Neuronal stem cell (in vitro differentiated cells): ENCODE measurements at regions not wholly inside any gene's neighbourhood (a gene's known extent, or its start where the extent isn't known, plus 50 kb on each side); places are given as distances from the start of the nearest gene placed in this dataset.

ENCODE experiments used
- DNase-seq: peaks from one replicate; pipeline ENCODE4 v3.0.0-alpha.2; 2013; ENCODE audit warnings: low spot score
- H2AFZ ChIP-seq: one replicate; pipeline ENCODE4 v1.6.1; 2013; ENCODE audit warnings: mild to moderate bottlenecking, low read length, inconsistent platforms
- H2AK5ac ChIP-seq: 2 replicates; pipeline ENCODE4 v1.6.1; 2013; ENCODE audit warnings: low read depth, mild to moderate bottlenecking, inconsistent platforms, low read length, moderate library complexity, mixed read lengths
- H2BK120ac ChIP-seq: 2 replicates; pipeline ENCODE4 v1.6.1; 2013; ENCODE audit warnings: low read depth, mild to moderate bottlenecking, inconsistent platforms, low read length, moderate library complexity, mixed read lengths
- H2BK12ac ChIP-seq: one replicate; pipeline ENCODE4 v1.6.1; 2013; ENCODE audit warnings: low read length, inconsistent platforms
- H2BK15ac ChIP-seq: 2 replicates; pipeline ENCODE4 v1.6.1; 2013; ENCODE audit warnings: mild to moderate bottlenecking, low read length, inconsistent platforms, mixed read lengths
- H2BK5ac ChIP-seq: one replicate; pipeline ENCODE4 v1.6.1; 2013; ENCODE audit warnings: inconsistent platforms, mild to moderate bottlenecking, low read length, moderate library complexity
- H3K14ac ChIP-seq: one replicate; pipeline ENCODE4 v1.6.1; 2013; ENCODE audit warnings: low read length, inconsistent platforms
- H3K18ac ChIP-seq: 2 replicates; pipeline ENCODE4 v1.6.1; 2013; ENCODE audit warnings: low read length, inconsistent platforms
- H3K23ac ChIP-seq: 2 replicates; pipeline ENCODE4 v1.6.1; 2013; ENCODE audit warnings: low read depth, mild to moderate bottlenecking, mixed read lengths, low read length, inconsistent platforms; ENCODE audit not compliant: poor library complexity
- H3K27ac ChIP-seq: replicated peaks from 3 replicates; pipeline ENCODE4 v1.5.1; 2013; ENCODE audit warnings: low read length, inconsistent platforms
- H3K27me3 ChIP-seq, 3 experiments: 2 replicates each; pipeline ENCODE4 v1.6.1; 2013; ENCODE audit warnings: low read length in 3 of 3, mild to moderate bottlenecking in 2 of 3, inconsistent platforms in 1 of 3, low read depth in 1 of 3, mixed read lengths in 1 of 3, moderate library complexity in 1 of 3; ENCODE audit not compliant: control insufficient read depth in 3 of 3, insufficient read depth in 3 of 3
- H3K36me3 ChIP-seq, 2 donors: replicated peaks in 1 of 2; 2 replicates each; pipeline ENCODE4 v1.6.1; 2013; ENCODE audit warnings: low read length in 2 of 2; ENCODE audit not compliant: control insufficient read depth in 2 of 2, insufficient read depth in 2 of 2
- H3K4ac ChIP-seq: 2 replicates; pipeline ENCODE4 v1.6.1; 2013; ENCODE audit warnings: inconsistent platforms, mild to moderate bottlenecking, low read length, moderate library complexity
- H3K4me1 ChIP-seq, 2 donors: 1 replicate in 1 of 2; 2 replicates in 1 of 2; pipeline ENCODE4 v1.6.1; 2013; ENCODE audit warnings: low read length in 2 of 2, low read depth in 1 of 2; ENCODE audit not compliant: control insufficient read depth in 2 of 2, insufficient read depth in 1 of 2
- H3K4me2 ChIP-seq: one replicate; pipeline ENCODE4 v1.6.1; 2013; ENCODE audit warnings: mild to moderate bottlenecking, low read length, inconsistent platforms; ENCODE audit not compliant: insufficient read depth, poor library complexity, severe bottlenecking
- H3K4me3 ChIP-seq, 2 donors: 2 replicates each; pipeline ENCODE4 v1.5.1; 2013; ENCODE audit warnings: low read length in 2 of 2, mild to moderate bottlenecking in 2 of 2, inconsistent platforms in 1 of 2, moderate library complexity in 1 of 2
- H3K79me1 ChIP-seq: one replicate; pipeline ENCODE4 v1.6.1; 2013; ENCODE audit warnings: low read depth, mild to moderate bottlenecking, inconsistent platforms, low read length, moderate library complexity
- H3K9ac ChIP-seq: one replicate; pipeline ENCODE4 v1.6.1; 2013; ENCODE audit warnings: mild to moderate bottlenecking, low read depth, low read length, inconsistent platforms; ENCODE audit not compliant: poor library complexity
- H3K9me3 ChIP-seq, 2 donors: replicated peaks in 1 of 2; 2 replicates each; pipeline versions ENCODE3 to v1.6.1; 2013; ENCODE audit warnings: low read length in 2 of 2, mild to moderate bottlenecking in 2 of 2, inconsistent platforms in 1 of 2, low read depth in 1 of 2, mixed read lengths in 1 of 2, moderate library complexity in 1 of 2; ENCODE audit not compliant: control insufficient read depth in 2 of 2, insufficient read depth in 1 of 2
- H4K8ac ChIP-seq: one replicate; pipeline ENCODE4 v1.6.1; 2013; ENCODE audit warnings: low read depth, mild to moderate bottlenecking, inconsistent platforms, low read length, moderate library complexity
- H4K91ac ChIP-seq: one replicate; pipeline ENCODE4 v1.6.1; 2013; ENCODE audit warnings: low read length, low read depth, mild to moderate bottlenecking, inconsistent platforms; ENCODE audit not compliant: poor library complexity
- WGBS, 2 donors: extraction: QIAGEN DNeasy Blood & Tissue Kit; methylation state at CpG; one replicate each; pipeline ENCODE4 v1.1.7; 2013; ENCODE audit warnings: missing lambda C conversion rate in 2 of 2, mixed read lengths in 1 of 2; ENCODE audit not compliant: insufficient read length in 2 of 2, insufficient replicate concordance in 1 of 2; ENCODE audit errors: extremely low coverage in 2 of 2; 5-methylcytosine and 5-hydroxymethylcytosine counted together

DNA sequence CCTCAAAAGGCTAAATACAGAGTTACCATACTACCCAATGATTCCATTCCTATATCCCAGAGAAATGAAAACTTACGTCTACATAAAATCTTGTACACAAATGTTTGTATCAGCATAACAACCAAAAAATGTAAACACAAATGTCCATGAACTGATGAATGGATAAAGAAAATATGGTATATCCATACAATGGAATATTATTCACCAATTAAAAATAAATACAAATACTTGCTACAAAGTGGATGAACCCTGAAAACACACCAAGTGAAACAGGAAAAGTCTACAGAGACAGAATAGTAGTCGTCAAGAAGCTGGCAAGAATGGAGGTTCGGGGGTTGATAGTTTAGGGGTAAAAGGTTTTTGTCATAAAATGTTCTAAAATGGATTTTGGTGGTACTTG is 54.0 kb upstream of the ANKRD28 start:
- no peak for DNase-seq
- Histone ChIP-seq H2AK5ac (no peak overlapping the region), H3K27ac (no peak overlapping the region), H3K27me3 (no peaks in the 10 kb centered on the region), H4K8ac (no peak overlapping the region), H2BK120ac (no peak overlapping the region), H2BK12ac (no peak overlapping the region), H2BK5ac (no peak overlapping the region), H3K79me1 (no peaks in the 10 kb centered on the region), H3K4me2 (no peak overlapping the region), H2BK15ac (no peak overlapping the region), H3K9ac (no peak overlapping the region), H2AFZ (no peak overlapping the region), H3K14ac (no peak overlapping the region), H3K23ac (no peak overlapping the region), H3K18ac (no peak overlapping the region), H3K4me3 (no peak overlapping the region), H3K4me1 (peaks cover 0 to 3% of the 10 kb centered on the region in 2 donors), H4K91ac (no peak overlapping the region), H3K4ac (no peak overlapping the region), H3K9me3 (peaks cover 3 to 5% of the 10 kb centered on the region in 2 donors), H3K36me3 (peaks cover 2 to 12% of the 10 kb centered on the region in 2 donors)
- WGBS, 2 donors, result 100% methylated on average over 1 of the region's 3 CpGs; no CpG with 5 or more reads in 1 of the 2 donors

- H3K27ac ChIP-seq, result peak overlapping the region; percentile 86
- peak overlapping the region; percentile 86 to 99 for H3K4me3 ChIP-seq
- peak; percentile 30 for DNase-seq
Measured at GRCh38 chr3:15858547-15859506, 61.0 kb upstream of the ANKRD28 start.

DNA sequence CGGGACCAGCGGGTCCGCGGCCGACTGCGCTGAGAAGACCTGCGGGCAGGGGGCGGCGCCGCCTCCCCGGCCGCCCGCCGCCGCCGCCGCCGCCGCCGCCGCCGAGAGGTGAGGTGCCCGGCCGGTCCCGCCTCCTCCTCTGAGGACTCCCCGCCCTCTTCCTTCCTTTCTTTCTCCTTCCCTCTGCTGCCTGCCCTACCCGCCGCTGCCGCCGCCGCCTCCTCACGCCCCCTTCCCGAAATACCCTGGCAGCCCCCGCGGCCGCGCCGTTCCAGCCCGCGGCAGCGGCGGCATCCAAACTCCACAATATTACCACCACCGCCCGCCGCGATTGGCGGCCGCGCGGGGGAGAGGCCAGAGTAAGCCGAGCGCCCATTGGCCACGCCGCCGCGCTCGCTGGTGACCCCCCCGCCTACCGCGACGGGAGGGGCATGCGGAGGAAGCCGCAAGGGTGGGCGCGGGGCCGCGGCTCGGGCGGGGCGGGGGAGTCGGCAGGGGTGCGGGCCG is 61.8 kb upstream of the ANKRD28 start:
- Histone ChIP-seq H4K91ac (no peak overlapping the region), H3K9ac (peak overlapping the region; percentile 92), H3K79me1 (peaks cover 3% of the 10 kb centered on the region), H3K23ac (peak overlapping the region; percentile 96), H3K14ac (no peak overlapping the region), H2BK5ac (peak overlapping the region; percentile 66), H3K27me3 (no peaks in the 10 kb centered on the region), H2BK12ac (no peak overlapping the region), H3K4me3 (peak overlapping the region; percentile 86 to 99), H3K27ac (peak overlapping the region; percentile 86), H3K18ac (peak overlapping the region; percentile 92), H2AFZ (peak overlapping the region; percentile 97), H3K4me2 (peak overlapping the region; percentile 81), H3K4ac (no peak overlapping the region), H4K8ac (no peak overlapping the region), H3K4me1 (peaks cover 2% of the 10 kb centered on the region in 2 donors), H2BK15ac (no peak overlapping the region), H3K9me3 (no peaks in the 10 kb centered on the region), H2AK5ac (no peak overlapping the region), H3K36me3 (peaks cover 0 to 5% of the 10 kb centered on the region in 2 donors), H2BK120ac (peak overlapping the region; percentile 47)
- peak; percentile 84 for DNase-seq
- WGBS, 2 donors, result no CpG with 5 or more reads among the region's 73 CpGs

More at GRCh38 chr3:15858547-15859506, 61.0 kb upstream of the ANKRD28 start:
- H3K4me2 ChIP-seq, result peak overlapping the region; percentile 77
- peak overlapping the region; percentile 96 for H3K23ac ChIP-seq
- H2BK12ac ChIP-seq, result no peak overlapping the region
- H2BK15ac ChIP-seq, result no peak overlapping the region
- H3K9me3 ChIP-seq, result no peaks in the 10 kb centered on the region
- no peak overlapping the region for H4K8ac ChIP-seq
- H3K4me1 ChIP-seq, result peaks cover 2% of the 10 kb centered on the region in 2 donors
- peak overlapping the region; percentile 97 for H2AFZ ChIP-seq
- H2AK5ac ChIP-seq, result no peak overlapping the region
- H4K91ac ChIP-seq, result no peak overlapping the region
- H3K79me1 ChIP-seq, result peaks cover 3% of the 10 kb centered on the region
- H2BK5ac ChIP-seq, result peak overlapping the region; percentile 66
- peak overlapping the region; percentile 90 for H3K18ac ChIP-seq
- peak overlapping the region; percentile 92 for H3K9ac ChIP-seq
- H3K36me3 ChIP-seq, result peaks cover 0 to 5% of the 10 kb centered on the region in 2 donors
- H2BK120ac ChIP-seq, result peak overlapping the region; percentile 47
- no peaks in the 10 kb centered on the region for H3K27me3 ChIP-seq
- WGBS, 2 donors, result no CpG with 5 or more reads among the region's 70 CpGs
- no peak overlapping the region for H3K4ac ChIP-seq
- H3K14ac ChIP-seq, result peak overlapping the region; percentile 38
